ENCODE measurements at regions not wholly inside any gene's neighbourhood (a gene's known extent, or its start where the extent isn't known, plus 50 kb on each side); places are given as distances from the start of the nearest gene placed in this dataset.

DNA sequence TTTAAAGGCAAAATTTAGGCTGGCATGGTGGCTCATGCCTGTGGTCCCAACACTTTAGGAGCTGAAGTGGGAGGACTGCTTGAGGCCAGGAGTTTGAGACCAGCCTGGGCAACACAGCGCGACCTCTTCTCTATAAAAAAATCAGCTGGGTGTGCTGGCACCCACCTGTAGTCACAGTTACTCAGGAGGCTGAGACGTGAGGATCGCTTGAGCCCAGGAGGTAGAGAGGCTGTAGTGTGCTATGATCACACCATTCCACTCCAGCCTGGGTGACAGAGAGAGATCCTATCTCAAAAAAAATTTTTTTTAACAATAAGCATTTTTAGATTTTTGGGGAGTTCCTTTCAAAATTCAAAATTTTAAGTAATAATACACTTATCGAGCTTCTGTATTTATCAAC is 63.3 kb downstream of the SPATA31C2 start:
- TF ChIP-seq, protein P1, sequence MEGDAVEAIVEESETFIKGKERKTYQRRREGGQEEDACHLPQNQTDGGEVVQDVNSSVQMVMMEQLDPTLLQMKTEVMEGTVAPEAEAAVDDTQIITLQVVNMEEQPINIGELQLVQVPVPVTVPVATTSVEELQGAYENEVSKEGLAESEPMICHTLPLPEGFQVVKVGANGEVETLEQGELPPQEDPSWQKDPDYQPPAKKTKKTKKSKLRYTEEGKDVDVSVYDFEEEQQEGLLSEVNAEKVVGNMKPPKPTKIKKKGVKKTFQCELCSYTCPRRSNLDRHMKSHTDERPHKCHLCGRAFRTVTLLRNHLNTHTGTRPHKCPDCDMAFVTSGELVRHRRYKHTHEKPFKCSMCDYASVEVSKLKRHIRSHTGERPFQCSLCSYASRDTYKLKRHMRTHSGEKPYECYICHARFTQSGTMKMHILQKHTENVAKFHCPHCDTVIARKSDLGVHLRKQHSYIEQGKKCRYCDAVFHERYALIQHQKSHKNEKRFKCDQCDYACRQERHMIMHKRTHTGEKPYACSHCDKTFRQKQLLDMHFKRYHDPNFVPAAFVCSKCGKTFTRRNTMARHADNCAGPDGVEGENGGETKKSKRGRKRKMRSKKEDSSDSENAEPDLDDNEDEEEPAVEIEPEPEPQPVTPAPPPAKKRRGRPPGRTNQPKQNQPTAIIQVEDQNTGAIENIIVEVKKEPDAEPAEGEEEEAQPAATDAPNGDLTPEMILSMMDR (IDR thresholded peaks at IDR 0.05) = no peak
- Histone ChIP-seq H3K36me3 (no peaks in the 10 kb centered on the region), H3K9me3 (no peaks in the 10 kb centered on the region), H3K4me1 (peaks cover 0 to 15% of the 10 kb centered on the region in 2 donors), H3K4me3 (no peak overlapping the region), H3K27ac (no peak overlapping the region), H3K27me3 (peaks cover 0 to 45% of the 10 kb centered on the region in 2 donors)
- ATAC-seq (no peak), DNase-seq (no peak)
- intact Hi-C loops (cut with DNase I) = no loop called here

DNA sequence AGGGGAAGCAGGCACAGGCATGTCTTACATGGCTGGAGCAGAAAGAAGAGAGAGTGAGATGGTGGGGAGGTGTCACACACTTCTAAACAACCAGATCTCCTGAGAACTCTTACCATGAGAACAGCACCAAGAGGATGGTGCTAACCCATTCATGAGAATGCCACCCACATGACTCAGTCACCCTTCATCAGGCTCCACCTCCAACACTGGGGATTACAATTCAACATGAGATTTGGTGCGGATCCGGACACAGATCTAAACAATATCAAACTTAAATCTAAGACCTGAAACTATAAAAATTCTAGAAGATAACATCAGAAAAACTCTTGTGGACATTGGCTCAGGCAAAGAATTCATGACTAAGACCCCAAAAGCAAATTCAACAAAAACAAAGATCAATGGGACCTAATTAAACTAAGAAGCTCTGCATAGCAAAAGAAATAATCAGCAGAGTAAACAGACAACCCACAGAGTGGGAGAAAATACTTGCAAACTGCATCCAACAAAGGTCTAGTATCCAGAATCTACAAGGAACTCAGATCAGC is 65.4 kb downstream of the SPATA31C2 start:
- TF ChIP-seq, protein P1 (IDR thresholded peaks at IDR 0.05) = no peak
- peaks cover 0 to 15% of the 10 kb centered on the region in 2 donors for H3K4me1 ChIP-seq
- no peak overlapping the region for H3K4me3 ChIP-seq
- no peaks in the 10 kb centered on the region for H3K36me3 ChIP-seq
- peaks cover 0 to 41% of the 10 kb centered on the region in 2 donors for H3K27me3 ChIP-seq
- ATAC-seq = no peak
- intact Hi-C loops (cut with DNase I) = no loop called here
- H3K27ac ChIP-seq = no peak overlapping the region
- no peak for DNase-seq
- H3K9me3 ChIP-seq = no peaks in the 10 kb centered on the region

DNA sequence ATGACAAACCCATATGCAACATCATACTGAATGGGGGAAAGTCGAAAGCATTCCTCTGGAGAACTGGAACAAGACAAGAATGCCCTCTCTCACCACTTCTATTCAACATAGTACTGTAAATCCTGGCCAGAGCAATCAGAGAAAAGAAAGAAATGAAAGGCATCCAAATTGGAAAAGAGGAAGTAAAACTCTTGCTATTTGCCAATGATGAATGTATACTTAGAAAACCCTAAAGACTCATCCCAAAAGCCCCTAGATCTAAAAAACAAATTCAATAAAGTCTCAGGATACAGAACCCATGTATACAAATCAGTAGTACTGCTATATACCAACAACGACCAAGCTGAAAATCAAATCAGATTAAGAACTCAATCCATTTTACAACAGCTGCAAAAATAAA is 66.9 kb downstream of the SPATA31C2 start:
- no peaks in the 10 kb centered on the region for H3K36me3 ChIP-seq
- DNase-seq (no peak), ATAC-seq (no peak)
- intact Hi-C loops (cut with DNase I) = no loop called here
- H3K4me3 ChIP-seq = no peak overlapping the region
- no peak overlapping the region for H3K27ac ChIP-seq
- peaks cover 0 to 8% of the 10 kb centered on the region in 2 donors for H3K4me1 ChIP-seq
- H3K27me3 ChIP-seq = peaks cover 0 to 25% of the 10 kb centered on the region in 2 donors
- TF ChIP-seq, protein P1 (IDR thresholded peaks at IDR 0.05) = no peak
- H3K9me3 ChIP-seq = no peaks in the 10 kb centered on the region

DNA sequence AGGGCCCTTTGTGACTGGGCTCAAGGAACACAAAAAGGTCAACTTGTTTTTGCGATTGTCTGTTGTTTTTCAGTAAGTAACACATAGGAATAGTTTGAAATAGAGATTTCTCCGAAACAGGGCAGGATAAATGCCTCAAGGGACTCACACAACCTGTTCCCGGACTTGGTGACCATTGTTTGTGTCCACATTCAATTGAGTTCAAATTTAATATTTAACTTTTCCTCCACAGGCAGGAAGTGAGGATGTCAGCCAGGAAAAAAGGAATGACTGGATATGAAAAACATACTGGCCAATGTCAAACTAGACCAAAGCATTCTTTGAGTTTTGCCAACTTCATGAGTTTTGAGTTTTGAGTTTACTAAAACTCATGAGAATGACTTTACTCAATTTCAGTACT is 72.7 kb downstream of the SPATA31C2 start:
- intact Hi-C loops (cut with DNase I) = no loop called here
- Histone ChIP-seq H3K9me3 (no peaks in the 10 kb centered on the region), H3K4me3 (no peak overlapping the region), H3K4me1 (no peaks in the 10 kb centered on the region), H3K27ac (no peak overlapping the region), H3K36me3 (no peaks in the 10 kb centered on the region), H3K27me3 (no peaks in the 10 kb centered on the region)
- ATAC-seq = no peak
- TF ChIP-seq, protein P1 (IDR thresholded peaks at IDR 0.05) = no peak
- peak in 1 of 4 donors; percentile 13 for DNase-seq

DNA sequence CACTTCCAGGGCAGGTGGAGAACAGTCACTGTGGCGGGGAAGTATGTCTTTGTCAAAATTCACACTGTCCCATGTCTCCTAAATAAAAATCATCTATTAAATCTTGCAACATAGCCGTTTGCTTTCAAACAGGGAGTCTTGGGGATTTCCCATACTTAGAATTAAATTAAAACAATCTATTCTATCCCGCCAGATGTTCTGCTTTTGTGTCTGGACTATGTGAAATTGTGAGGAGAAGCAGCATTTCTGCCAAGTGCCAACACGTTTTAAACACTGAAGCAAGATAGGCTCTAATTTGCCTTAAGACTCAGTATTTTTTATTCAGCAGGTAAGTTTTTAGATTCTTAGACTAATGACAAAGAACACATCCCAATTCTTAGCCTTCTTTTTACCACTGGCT is 73.7 kb downstream of the SPATA31C2 start:
- Histone ChIP-seq H3K4me3 (no peak overlapping the region), H3K27me3 (no peaks in the 10 kb centered on the region), H3K9me3 (no peaks in the 10 kb centered on the region), H3K36me3 (no peaks in the 10 kb centered on the region), H3K27ac (no peak overlapping the region), H3K4me1 (no peaks in the 10 kb centered on the region)
- TF ChIP-seq, protein P1 (IDR thresholded peaks at IDR 0.05) = no peak
- DNase-seq (no peak), ATAC-seq (no peak)
- intact Hi-C loops (cut with DNase I) = no loop called here

All from left lung (tissue), 4 donors.